Activated CD4-positive, alpha-beta memory T cell treated with anti-CD3 and anti-CD28 coated beads for 36 hours (primary cell): ENCODE measurements at regions not wholly inside any gene's neighbourhood (a gene's known extent, or its start where the extent isn't known, plus 50 kb on each side); places are given as distances from the start of the nearest gene placed in this dataset.
"Not testable (repeated sequence)": the region's sequence is repeated elsewhere in the genome, so short reads cannot be mapped to it uniquely, and the experiment has no call there.

Experiments
- CTCF ChIA-PET: fragments of 350-600 bp; sonication (Branson Sonifier 250); formaldehyde crosslinking; loops from one replicate; lab custom pipeline; 2021; ENCODE audit warnings: antibody characterized with exemption, inconsistent platforms; lab: Charles Lee
- POLR2A ChIA-PET: fragments of 350-600 bp; sonication (Branson Sonifier 250); formaldehyde crosslinking; loops from one replicate; lab custom pipeline; 2021; ENCODE audit warnings: antibody characterized with exemption; lab: Charles Lee
- DNase-seq: peaks from one replicate; pipeline ENCODE4 v3.0.0-alpha.2; 2020
- H3K27ac Mint-ChIP-seq: one replicate; pipeline ENCODE4 v1.8.0; 2021; ENCODE audit warnings: mixed read lengths
- H3K27me3 Mint-ChIP-seq: one replicate; pipeline ENCODE4 v1.8.0; 2021; ENCODE audit warnings: mixed read lengths
- H3K36me3 Mint-ChIP-seq: one replicate; pipeline ENCODE4 v1.8.0; 2021; ENCODE audit warnings: mixed read lengths
- H3K4me1 Mint-ChIP-seq: one replicate; pipeline ENCODE4 v1.8.0; 2021; ENCODE audit warnings: low read depth, mixed read lengths
- H3K4me3 Mint-ChIP-seq: one replicate; pipeline ENCODE4 v1.8.0; 2021; ENCODE audit warnings: mild to moderate bottlenecking, mixed read lengths
- H3K9me3 Mint-ChIP-seq: one replicate; pipeline ENCODE4 v1.8.0; 2021; ENCODE audit warnings: mixed read lengths
- intact Hi-C: fragments of 100-400 bp; cut with micrococcal nuclease; formaldehyde crosslinking; loops from one replicate; pipeline ENCODE4 v1.15.1; 2023

- Mint-ChIP-seq H3K4me1 (no peaks in the 10 kb centered on the region), H3K36me3 (no peaks in the 10 kb centered on the region), H3K27me3 (no peaks in the 10 kb centered on the region), H3K27ac (no peak overlapping the region), H3K4me3 (no peak overlapping the region), H3K9me3 (peaks cover 10% of the 10 kb centered on the region)
- ChIA-PET POLR2A (no interaction called here), CTCF (no interaction called here)
- DNase-seq, result no peak
- intact Hi-C loops, result no loop called here
Measured at GRCh38 chr12:126431767-126432166, 1366.5 kb downstream of the AACS start.

GRCh38 chr12:126432780-126433179, 1367.5 kb downstream of the AACS start:
- intact Hi-C loops, result no loop called here
- no peaks in the 10 kb centered on the region for H3K36me3 Mint-ChIP-seq
- DNase-seq, result no peak
- no peak overlapping the region for H3K27ac Mint-ChIP-seq
- H3K4me3 Mint-ChIP-seq, result no peak overlapping the region
- CTCF ChIA-PET, result no interaction called here
- H3K4me1 Mint-ChIP-seq, result no peaks in the 10 kb centered on the region
- no peaks in the 10 kb centered on the region for H3K27me3 Mint-ChIP-seq
- H3K9me3 Mint-ChIP-seq, result peaks cover 10% of the 10 kb centered on the region
- POLR2A ChIA-PET, result no interaction called here

- H3K4me1 Mint-ChIP-seq, result no peaks in the 10 kb centered on the region
- no peak overlapping the region for H3K27ac Mint-ChIP-seq
- H3K4me3 Mint-ChIP-seq, result no peak overlapping the region
- ChIA-PET CTCF (no interaction called here), POLR2A (no interaction called here)
- intact Hi-C loops, result no loop called here
- no peaks in the 10 kb centered on the region for H3K36me3 Mint-ChIP-seq
- H3K27me3 Mint-ChIP-seq, result no peaks in the 10 kb centered on the region
- DNase-seq, result no peak
- peaks cover 6% of the 10 kb centered on the region for H3K9me3 Mint-ChIP-seq
Measured at GRCh38 chr12:126434412-126434985, 1369.3 kb downstream of the AACS start.

- Mint-ChIP-seq H3K4me1 (no peaks in the 10 kb centered on the region), H3K27ac (no peak overlapping the region), H3K4me3 (no peak overlapping the region), H3K27me3 (no peaks in the 10 kb centered on the region), H3K9me3 (peaks cover 3% of the 10 kb centered on the region), H3K36me3 (no peaks in the 10 kb centered on the region)
- CTCF ChIA-PET, result no interaction called here
- intact Hi-C loops, result no loop called here
- DNase-seq, result no peak
- POLR2A ChIA-PET, result no interaction called here
Measured at GRCh38 chr12:126436041-126436440, 1370.8 kb downstream of the AACS start.

- Mint-ChIP-seq H3K4me3 (no peak overlapping the region), H3K9me3 (peaks cover 3% of the 10 kb centered on the region), H3K27me3 (no peaks in the 10 kb centered on the region), H3K4me1 (no peaks in the 10 kb centered on the region), H3K36me3 (no peaks in the 10 kb centered on the region), H3K27ac (no peak overlapping the region)
- intact Hi-C loops, result no loop called here
- CTCF ChIA-PET, result interaction anchor here (1.1 kb wide), 1 partner anchor 369 kb away, joined by 3 read pairs; no protein-coding TSS in a partner anchor
- no peak for DNase-seq
- POLR2A ChIA-PET, result no interaction called here
Measured at GRCh38 chr12:126437934-126438333, 1372.7 kb downstream of the AACS start.

DNA sequence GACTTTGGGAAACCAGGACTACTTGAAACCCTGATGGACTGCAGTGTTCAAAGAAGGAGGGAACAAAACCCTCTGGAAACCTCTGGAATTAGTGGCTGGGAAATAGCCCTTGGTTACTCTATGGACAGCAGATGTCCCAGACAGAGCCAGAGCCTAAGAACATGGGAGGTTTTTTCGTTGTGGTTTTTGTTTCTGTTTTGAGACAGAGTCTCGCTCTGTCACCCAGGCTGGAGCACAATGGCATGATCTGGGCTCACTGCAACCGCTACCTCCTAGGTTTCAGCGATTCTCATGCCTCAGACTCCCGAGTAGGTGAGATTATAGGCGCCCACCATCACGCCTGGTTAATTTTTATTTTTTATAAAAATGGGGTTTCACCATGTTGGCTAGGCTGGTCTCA, 1378.7 kb downstream of the AACS start:
- H3K27ac Mint-ChIP-seq, result no peak overlapping the region
- intact Hi-C loops, result no loop called here
- CTCF ChIA-PET, result no interaction called here
- DNase-seq, result no peak
- no peak overlapping the region for H3K4me3 Mint-ChIP-seq
- H3K36me3 Mint-ChIP-seq, result no peaks in the 10 kb centered on the region
- H3K4me1 Mint-ChIP-seq, result no peaks in the 10 kb centered on the region
- H3K9me3 Mint-ChIP-seq, result no peaks in the 10 kb centered on the region
- POLR2A ChIA-PET, result no interaction called here
- no peaks in the 10 kb centered on the region for H3K27me3 Mint-ChIP-seq

DNA sequence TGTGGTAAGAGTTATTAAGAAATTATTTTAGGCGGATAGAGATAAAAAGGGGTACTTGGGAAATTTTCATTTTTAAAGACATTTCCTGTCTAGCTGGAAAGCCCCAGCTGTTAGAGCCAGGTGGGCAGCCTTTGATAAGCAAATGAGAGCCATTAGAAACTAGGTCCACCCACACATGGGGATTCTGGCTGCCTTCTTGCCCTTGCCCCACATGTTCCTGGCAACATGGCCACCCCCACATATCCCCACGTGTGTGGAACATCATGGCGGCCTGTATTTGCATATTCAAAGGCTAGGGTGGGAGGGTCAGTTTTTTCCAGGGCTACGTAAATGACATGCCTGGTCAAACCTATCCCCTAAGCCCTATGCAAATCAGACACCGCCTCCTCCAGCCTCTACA, 1382.1 kb downstream of the AACS start:
- no peaks in the 10 kb centered on the region for H3K9me3 Mint-ChIP-seq
- no peak for DNase-seq
- H3K27me3 Mint-ChIP-seq, result no peaks in the 10 kb centered on the region
- H3K36me3 Mint-ChIP-seq, result no peaks in the 10 kb centered on the region
- CTCF ChIA-PET, result no interaction called here
- intact Hi-C loops, result no loop called here
- no peak overlapping the region for H3K27ac Mint-ChIP-seq
- H3K4me3 Mint-ChIP-seq, result no peak overlapping the region
- POLR2A ChIA-PET, result no interaction called here
- H3K4me1 Mint-ChIP-seq, result no peaks in the 10 kb centered on the region

DNA sequence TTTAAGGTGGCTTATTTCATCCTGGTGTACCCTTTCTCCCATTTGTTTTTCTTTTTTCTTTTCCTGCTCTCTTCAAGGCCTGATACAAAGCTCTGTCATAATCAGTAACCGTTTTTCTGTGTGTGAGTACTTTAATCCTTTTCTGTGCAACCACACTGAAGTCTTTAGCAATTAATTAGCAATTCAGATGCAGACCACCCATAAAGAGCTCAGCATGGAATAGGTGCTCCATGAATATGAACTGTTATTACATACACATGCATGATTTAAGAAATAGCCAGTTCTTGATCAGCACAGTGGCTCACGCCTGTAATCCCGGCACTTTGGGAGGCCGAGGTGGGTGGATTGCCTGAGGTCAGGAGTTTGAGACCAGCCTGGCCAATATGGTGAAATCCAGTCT, 1386.6 kb downstream of the AACS start:
- Mint-ChIP-seq H3K4me1 (no peaks in the 10 kb centered on the region), H3K9me3 (no peaks in the 10 kb centered on the region), H3K4me3 (no peak overlapping the region), H3K27ac (no peak overlapping the region), H3K36me3 (no peaks in the 10 kb centered on the region), H3K27me3 (no peaks in the 10 kb centered on the region)
- no peak for DNase-seq
- intact Hi-C loops, result no loop called here
- CTCF ChIA-PET, result interaction anchor here (0.7 kb wide), 1 partner anchor 384 kb away, joined by 3 read pairs; no protein-coding TSS in a partner anchor
- POLR2A ChIA-PET, result no interaction called here

- not testable (repeated sequence) for H3K4me1 Mint-ChIP-seq
Measured at GRCh38 chr12:126452686-126453085, 1387.5 kb downstream of the AACS start.

GRCh38 chr12:126454581-126454980, 1389.3 kb downstream of the AACS start:
- H3K4me3 Mint-ChIP-seq, result no peak overlapping the region
- no peak for DNase-seq
- no peaks in the 10 kb centered on the region for H3K27me3 Mint-ChIP-seq
- no peaks in the 10 kb centered on the region for H3K9me3 Mint-ChIP-seq
- ChIA-PET POLR2A (no interaction called here), CTCF (no interaction called here)
- intact Hi-C loops, result no loop called here
- H3K4me1 Mint-ChIP-seq, result no peaks in the 10 kb centered on the region
- no peak overlapping the region for H3K27ac Mint-ChIP-seq
- no peaks in the 10 kb centered on the region for H3K36me3 Mint-ChIP-seq

More at GRCh38 chr12:126452686-126453085, 1387.5 kb downstream of the AACS start:
- H3K27me3 Mint-ChIP-seq, H3K27ac Mint-ChIP-seq, POLR2A ChIA-PET, H3K4me3 Mint-ChIP-seq, H3K9me3 Mint-ChIP-seq, CTCF ChIA-PET, intact Hi-C loops, H3K36me3 Mint-ChIP-seq, DNase-seq: not testable (repeated sequence)

DNA sequence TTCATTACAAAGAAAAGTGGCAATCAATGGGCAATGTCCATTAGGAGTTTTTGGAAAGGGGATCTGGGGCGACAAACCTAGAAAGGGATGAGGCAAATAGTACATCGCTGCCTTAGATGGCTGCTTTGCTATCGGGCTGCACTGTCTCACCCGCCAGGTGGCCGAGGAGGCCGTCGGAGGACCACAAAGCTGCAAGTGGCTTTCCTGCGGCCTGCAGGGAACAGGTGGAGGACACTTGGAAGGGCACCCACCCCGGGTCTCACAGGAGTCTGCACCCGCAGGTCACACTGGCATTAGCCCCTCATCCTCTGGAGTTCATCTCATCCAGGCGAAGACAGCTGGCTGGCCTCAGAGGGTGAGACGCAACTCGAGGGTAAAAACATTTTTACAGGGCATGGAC, 1392.5 kb downstream of the AACS start:
- intact Hi-C loops, result no loop called here
- peaks cover 1% of the 10 kb centered on the region for H3K27me3 Mint-ChIP-seq
- no peak overlapping the region for H3K27ac Mint-ChIP-seq
- ChIA-PET POLR2A (no interaction called here), CTCF (no interaction called here)
- H3K9me3 Mint-ChIP-seq, result no peaks in the 10 kb centered on the region
- H3K36me3 Mint-ChIP-seq, result no peaks in the 10 kb centered on the region
- H3K4me1 Mint-ChIP-seq, result no peaks in the 10 kb centered on the region
- no peak for DNase-seq
- H3K4me3 Mint-ChIP-seq, result no peak overlapping the region

DNA sequence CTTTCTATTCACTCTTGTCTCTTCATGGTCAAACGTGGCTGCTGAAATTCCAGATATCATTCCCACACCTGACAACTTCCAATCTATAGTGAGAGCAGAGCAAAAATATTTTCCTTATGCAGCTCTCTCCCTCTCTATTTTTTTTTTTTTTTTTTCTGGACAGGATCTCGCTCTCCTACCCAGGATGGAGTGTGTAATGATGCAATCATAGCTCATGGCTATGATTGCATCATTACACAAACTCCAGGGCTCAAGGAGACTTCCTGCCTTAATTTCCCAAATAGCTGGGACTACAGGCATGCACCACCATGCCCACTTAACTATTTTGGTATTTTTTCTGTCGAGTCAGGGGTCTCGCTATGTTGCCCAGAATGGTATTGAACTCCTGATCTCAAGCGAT, 1398.9 kb downstream of the AACS start:
- H3K27ac Mint-ChIP-seq, result no peak overlapping the region
- peaks cover 1% of the 10 kb centered on the region for H3K27me3 Mint-ChIP-seq
- no peaks in the 10 kb centered on the region for H3K36me3 Mint-ChIP-seq
- ChIA-PET CTCF (no interaction called here), POLR2A (no interaction called here)
- H3K4me1 Mint-ChIP-seq, result no peaks in the 10 kb centered on the region
- H3K4me3 Mint-ChIP-seq, result no peak overlapping the region
- intact Hi-C loops, result no loop called here
- no peaks in the 10 kb centered on the region for H3K9me3 Mint-ChIP-seq
- DNase-seq, result no peak

- no peaks in the 10 kb centered on the region for H3K4me1 Mint-ChIP-seq
- peaks cover 13% of the 10 kb centered on the region for H3K9me3 Mint-ChIP-seq
- H3K27me3 Mint-ChIP-seq, result no peaks in the 10 kb centered on the region
- H3K36me3 Mint-ChIP-seq, result no peaks in the 10 kb centered on the region
- no peak overlapping the region for H3K4me3 Mint-ChIP-seq
- DNase-seq, result no peak
- intact Hi-C loops, result no loop called here
- CTCF ChIA-PET, result no interaction called here
- H3K27ac Mint-ChIP-seq, result no peak overlapping the region
- POLR2A ChIA-PET, result no interaction called here
Measured at GRCh38 chr12:126469211-126469610, 1404.0 kb downstream of the AACS start.
